Caco-2 (cell line): ENCODE measurements at regions not wholly inside any gene's neighbourhood (a gene's known extent, or its start where the extent isn't known, plus 50 kb on each side); places are given as distances from the start of the nearest gene placed in this dataset.

Experiments
- BruUV-seq: library from RNA; stranded (reverse); fragments of 400-500 nt; replicated peaks from 2 replicates; lab custom pipeline; 2021; lab: Mats Ljungman, UMichigan
- CTCF ChIA-PET: fragments of 300-600 bp; sonication (Branson Sonifier 250); formaldehyde crosslinking; loops from one replicate; lab custom pipeline; 2022; ENCODE audit warnings: antibody characterized with exemption; lab: Charles Lee
- POLR2A ChIA-PET: fragments of 300-600 bp; sonication (Branson Sonifier 250); formaldehyde crosslinking; loops from one replicate; lab custom pipeline; 2022; ENCODE audit warnings: antibody characterized with exemption; lab: Charles Lee
- DNase-seq, 2 experiments: peaks; one replicate each; pipeline versions ENCODE4 v3.0.0 to v3.0.0-alpha.2; 2020 to 2022
- H3K27me3 ChIP-seq: replicated peaks from 2 replicates; pipeline ENCODE4 v1.6.0; 2011; ENCODE audit warnings: low read length; ENCODE audit not compliant: control insufficient read depth, insufficient read depth
- H3K36me3 ChIP-seq: 2 replicates; pipeline ENCODE4 v1.5.1; 2011; ENCODE audit warnings: low read length; ENCODE audit not compliant: control insufficient read depth, insufficient read depth
- H3K4me1 ChIP-seq: fragments of 250-450 bp; sonication (Bioruptor Pico); 2 replicates; pipeline ENCODE4 v1.5.1; 2020; ENCODE audit warnings: mild to moderate bottlenecking
- H3K4me3 ChIP-seq: 2 replicates; pipeline ENCODE4 v1.5.1; 2011; ENCODE audit warnings: low read depth, mild to moderate bottlenecking, control low read depth, low read length
- H3K9me3 ChIP-seq: fragments of 250-450 bp; sonication (Bioruptor Pico); 2 replicates; pipeline ENCODE4 v1.5.1; 2020; ENCODE audit warnings: mild to moderate bottlenecking, moderate library complexity
- H3K27ac Mint-ChIP-seq: one replicate; pipeline ENCODE4 v1.8.0; 2022; ENCODE audit warnings: mixed read lengths; ENCODE audit not compliant: unreplicated experiment
- H3K27me3 Mint-ChIP-seq: one replicate; pipeline ENCODE4 v1.8.0; 2022; ENCODE audit warnings: mixed read lengths; ENCODE audit not compliant: insufficient read depth, unreplicated experiment
- H3K36me3 Mint-ChIP-seq: one replicate; pipeline ENCODE4 v1.8.0; 2022; ENCODE audit warnings: mild to moderate bottlenecking, mixed read lengths; ENCODE audit not compliant: insufficient read depth, unreplicated experiment
- H3K4me1 Mint-ChIP-seq: one replicate; pipeline ENCODE4 v1.8.0; 2022; ENCODE audit warnings: low read depth, mixed read lengths; ENCODE audit not compliant: unreplicated experiment
- H3K4me3 Mint-ChIP-seq: one replicate; pipeline ENCODE4 v1.8.0; 2022; ENCODE audit warnings: mild to moderate bottlenecking, moderate library complexity, mixed read lengths; ENCODE audit not compliant: unreplicated experiment
- H3K9me3 Mint-ChIP-seq: one replicate; pipeline ENCODE4 v1.8.0; 2022; ENCODE audit warnings: mixed read lengths; ENCODE audit not compliant: unreplicated experiment
- intact Hi-C: fragments of 100-400 bp; cut with micrococcal nuclease; formaldehyde crosslinking; loops from one replicate; pipeline ENCODE4 v1.10.0; 2022; ENCODE audit not compliant: unreplicated experiment
- TF ChIP-seq, protein P1 (sequence below), 2 experiments: fragments of 200-600 bp in 1 of 2; IDR thresholded peaks; 1 replicate in 1 of 2; 2 replicates in 1 of 2; pipeline versions ENCODE4 v1.5.1 to v1.8.0; 2011 to 2022; ENCODE audit warnings: antibody characterized with exemption in 1 of 2, control low read depth in 1 of 2, inconsistent platforms in 1 of 2, low read depth in 1 of 2, low read length in 1 of 2, mild to moderate bottlenecking in 1 of 2, moderate library complexity in 1 of 2; ENCODE audit not compliant: insufficient read depth in 1 of 2, severe bottlenecking in 1 of 2, unreplicated experiment in 1 of 2

DNA sequence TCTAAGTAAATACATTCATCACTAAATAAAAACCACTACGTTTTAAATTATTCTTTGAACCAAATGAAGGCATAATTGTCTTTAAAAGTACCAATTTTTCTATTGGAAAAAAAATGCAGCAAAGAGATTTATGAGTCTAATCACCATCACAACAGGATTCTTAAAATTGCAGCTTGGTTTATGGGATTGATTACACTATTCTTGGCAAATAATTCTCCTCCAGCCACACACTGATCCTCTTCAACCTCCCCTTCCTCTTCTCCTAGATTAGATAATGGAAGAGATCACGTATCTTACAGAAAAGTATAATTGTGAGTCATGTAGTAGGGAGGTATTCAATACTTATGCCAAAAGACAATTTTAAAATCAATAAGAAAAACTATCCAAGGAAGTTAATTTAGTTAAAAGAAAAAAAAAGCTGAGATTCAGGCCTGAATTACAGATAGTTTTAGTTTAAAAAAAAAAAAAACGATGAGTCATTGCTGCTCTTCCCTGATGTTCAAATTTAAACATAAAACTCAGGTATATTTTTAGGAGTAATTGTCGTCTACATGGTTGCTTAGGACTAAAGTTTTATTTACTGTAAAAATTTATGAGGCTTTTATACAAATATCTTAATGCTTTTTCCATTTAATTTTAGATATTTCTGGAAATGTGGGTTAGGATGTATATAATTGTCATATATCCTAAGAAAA lies 133.7 kb upstream of the CDK1 start:
- H3K27ac Mint-ChIP-seq = no peak overlapping the region
- no TSS peak for BruUV-seq
- H3K4me1 Mint-ChIP-seq = peaks cover 23% of the 10 kb centered on the region
- ChIA-PET CTCF (no interaction called here), POLR2A (no interaction called here)
- intact Hi-C loops = loop anchor here (5.0 kb wide), 2 partner anchors 407 to 537 kb away; no protein-coding TSS in a partner anchor
- TF ChIP-seq, protein P1, sequence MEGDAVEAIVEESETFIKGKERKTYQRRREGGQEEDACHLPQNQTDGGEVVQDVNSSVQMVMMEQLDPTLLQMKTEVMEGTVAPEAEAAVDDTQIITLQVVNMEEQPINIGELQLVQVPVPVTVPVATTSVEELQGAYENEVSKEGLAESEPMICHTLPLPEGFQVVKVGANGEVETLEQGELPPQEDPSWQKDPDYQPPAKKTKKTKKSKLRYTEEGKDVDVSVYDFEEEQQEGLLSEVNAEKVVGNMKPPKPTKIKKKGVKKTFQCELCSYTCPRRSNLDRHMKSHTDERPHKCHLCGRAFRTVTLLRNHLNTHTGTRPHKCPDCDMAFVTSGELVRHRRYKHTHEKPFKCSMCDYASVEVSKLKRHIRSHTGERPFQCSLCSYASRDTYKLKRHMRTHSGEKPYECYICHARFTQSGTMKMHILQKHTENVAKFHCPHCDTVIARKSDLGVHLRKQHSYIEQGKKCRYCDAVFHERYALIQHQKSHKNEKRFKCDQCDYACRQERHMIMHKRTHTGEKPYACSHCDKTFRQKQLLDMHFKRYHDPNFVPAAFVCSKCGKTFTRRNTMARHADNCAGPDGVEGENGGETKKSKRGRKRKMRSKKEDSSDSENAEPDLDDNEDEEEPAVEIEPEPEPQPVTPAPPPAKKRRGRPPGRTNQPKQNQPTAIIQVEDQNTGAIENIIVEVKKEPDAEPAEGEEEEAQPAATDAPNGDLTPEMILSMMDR (IDR thresholded peaks at IDR 0.05; ENCODE audit: insufficient read depth in 1 of 2, low read depth in 1 of 2, low read length in 1 of 2, severe bottlenecking in 1 of 2, unreplicated experiment in 1 of 2) = no peak
- DNase-seq = no peak
- Histone ChIP-seq H3K27me3 (no peaks in the 10 kb centered on the region), H3K9me3 (no peaks in the 10 kb centered on the region), H3K4me3 (no peak overlapping the region), H3K36me3 (no peaks in the 10 kb centered on the region), H3K4me1 (peaks cover 28% of the 10 kb centered on the region)
- no peaks in the 10 kb centered on the region for H3K9me3 Mint-ChIP-seq
- H3K4me3 Mint-ChIP-seq = no peak overlapping the region
- H3K27me3 Mint-ChIP-seq = no peaks in the 10 kb centered on the region
- H3K36me3 Mint-ChIP-seq = no peaks in the 10 kb centered on the region

DNA sequence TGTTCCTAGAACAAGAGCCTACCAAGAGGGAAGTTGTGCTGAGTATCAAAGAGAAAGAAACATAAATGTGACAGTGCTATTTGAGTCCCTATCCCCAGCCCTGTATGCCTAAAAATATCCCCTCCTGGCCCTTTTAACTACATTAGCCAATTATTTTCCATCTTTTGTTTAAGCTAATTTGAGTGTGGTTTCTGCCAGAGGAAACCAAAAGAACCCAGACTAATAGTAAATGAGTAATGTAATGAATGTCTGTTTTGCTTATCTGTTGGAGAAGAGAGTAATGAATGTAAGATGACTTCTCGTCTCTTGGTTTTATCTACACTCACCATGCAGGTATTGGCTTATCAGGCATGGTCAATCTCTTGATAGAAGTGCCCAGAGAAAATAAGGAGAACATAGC lies 134.4 kb upstream of the CDK1 start:
- DNase-seq = no peak
- Mint-ChIP-seq H3K9me3 (no peaks in the 10 kb centered on the region), H3K36me3 (no peaks in the 10 kb centered on the region), H3K4me3 (no peak overlapping the region), H3K27me3 (no peaks in the 10 kb centered on the region), H3K27ac (no peak overlapping the region), H3K4me1 (peaks cover 16% of the 10 kb centered on the region)
- no TSS peak for BruUV-seq
- H3K9me3 ChIP-seq = no peaks in the 10 kb centered on the region
- POLR2A ChIA-PET = no interaction called here
- H3K36me3 ChIP-seq = no peaks in the 10 kb centered on the region
- intact Hi-C loops = no loop called here
- H3K4me1 ChIP-seq = peaks cover 21% of the 10 kb centered on the region
- TF ChIP-seq, protein P1 (IDR thresholded peaks at IDR 0.05; ENCODE audit: insufficient read depth in 1 of 2, low read depth in 1 of 2, low read length in 1 of 2, severe bottlenecking in 1 of 2, unreplicated experiment in 1 of 2) = no peak
- no peak overlapping the region for H3K4me3 ChIP-seq
- CTCF ChIA-PET = no interaction called here
- H3K27me3 ChIP-seq = no peaks in the 10 kb centered on the region

DNA sequence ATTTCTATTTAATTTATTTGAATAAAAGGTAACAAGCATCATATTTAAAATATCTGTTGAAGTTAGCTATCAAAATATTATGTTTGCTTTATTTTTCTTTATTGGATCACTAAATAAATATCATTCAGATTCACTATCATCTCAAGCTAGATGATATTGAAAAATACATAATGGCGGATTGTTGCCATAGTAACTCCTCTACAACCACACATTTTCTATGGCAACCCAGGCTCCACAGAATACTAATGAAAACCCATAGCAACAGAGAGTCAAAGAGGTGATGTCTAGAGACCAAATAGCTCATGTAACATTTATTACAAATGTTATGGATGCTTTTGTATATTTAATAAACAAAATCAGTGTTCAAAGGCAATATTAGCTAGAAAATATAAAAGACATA lies 148.9 kb upstream of the CDK1 start:
- H3K9me3 Mint-ChIP-seq = no peaks in the 10 kb centered on the region
- no peak overlapping the region for H3K4me3 ChIP-seq
- peaks cover 31% of the 10 kb centered on the region for H3K4me1 Mint-ChIP-seq
- H3K36me3 Mint-ChIP-seq = no peaks in the 10 kb centered on the region
- peak overlapping the region; percentile 23 for H3K4me3 Mint-ChIP-seq
- intact Hi-C loops = no loop called here
- H3K27me3 Mint-ChIP-seq = no peaks in the 10 kb centered on the region
- no TSS peak for BruUV-seq
- ChIA-PET POLR2A (no interaction called here), CTCF (no interaction called here)
- H3K27ac Mint-ChIP-seq = no peak overlapping the region
- no peaks in the 10 kb centered on the region for H3K9me3 ChIP-seq
- TF ChIP-seq, protein P1 (IDR thresholded peaks at IDR 0.05; ENCODE audit: insufficient read depth in 1 of 2, low read depth in 1 of 2, low read length in 1 of 2, severe bottlenecking in 1 of 2, unreplicated experiment in 1 of 2) = no peak
- no peak for DNase-seq
- no peaks in the 10 kb centered on the region for H3K36me3 ChIP-seq
- H3K27me3 ChIP-seq = no peaks in the 10 kb centered on the region
- H3K4me1 ChIP-seq = peaks cover 45% of the 10 kb centered on the region
